ENCODE measurements at regions not wholly inside any gene's neighbourhood (a gene's known extent, or its start where the extent isn't known, plus 50 kb on each side); places are given as distances from the start of the nearest gene placed in this dataset.

GRCh38 chr5:57947181-57947580 is 464.6 kb upstream of the ACTBL2 start:
- TF ChIP-seq CTCF (IDR thresholded peaks at IDR 0.05): no peak
- no peak for TF ChIP-seq POLR2AphosphoS5 (IDR thresholded peaks at IDR 0.05)
- no peak for TF ChIP-seq POLR2A (IDR thresholded peaks at IDR 0.05)
